ENCODE measurements at regions not wholly inside any gene's neighbourhood (a gene's known extent, or its start where the extent isn't known, plus 50 kb on each side); places are given as distances from the start of the nearest gene placed in this dataset.

GRCh38 chr6:227074-227782 is 65.1 kb upstream of the DUSP22 start:
- no peak for ATAC-seq (ENCODE audit: insufficient read depth, low FRiP score)
- 91% methylated on average over 17 of the region's 17 CpGs for WGBS, 2 donors

GRCh38 chr6:227812-228338 is 64.4 kb upstream of the DUSP22 start:
- 91% methylated on average over 9 of the region's 9 CpGs for WGBS, 2 donors
- ATAC-seq (ENCODE audit: insufficient read depth, low FRiP score) (no peak), DNase-seq (no peak)
- Histone ChIP-seq H3K9me3 (ENCODE audit: control insufficient read depth in 4 of 4, insufficient read depth in 3 of 4, low read length in 3 of 4) (no peaks in the 10 kb centered on the region), H3K27me3 (ENCODE audit: control insufficient read depth in 3 of 3, insufficient read depth in 3 of 3, low read length in 2 of 3) (no peaks in the 10 kb centered on the region), H3K27ac (ENCODE audit: low read depth in 1 of 2, low read length in 1 of 2) (no peak overlapping the region), H3K4me3 (no peak overlapping the region), H3K9ac (ENCODE audit: insufficient read depth in 1 of 2, low read length in 2 of 2) (no peak overlapping the region), H3K36me3 (ENCODE audit: control insufficient read depth in 4 of 4, insufficient read depth in 4 of 4, low read length in 4 of 4) (no peaks in the 10 kb centered on the region), H3K4me1 (ENCODE audit: control insufficient read depth in 5 of 5, insufficient read depth in 5 of 5, low read length in 5 of 5) (peaks cover 0 to 1% (median 0%) of the 10 kb centered on the region in 5 donors)
- TF ChIP-seq CTCF (IDR thresholded peaks at IDR 0.05; ENCODE audit: control extremely low read depth, extremely low read depth) = no peak

More at GRCh38 chr6:227074-227782, 65.1 kb upstream of the DUSP22 start:
- no peak for TF ChIP-seq CTCF (IDR thresholded peaks at IDR 0.05; ENCODE audit: control extremely low read depth, extremely low read depth)
- Histone ChIP-seq H3K27ac (ENCODE audit: low read depth in 1 of 2, low read length in 1 of 2) (no peak overlapping the region), H3K4me3 (no peak overlapping the region), H3K27me3 (ENCODE audit: control insufficient read depth in 3 of 3, insufficient read depth in 3 of 3, low read length in 2 of 3) (no peaks in the 10 kb centered on the region), H3K9me3 (ENCODE audit: control insufficient read depth in 4 of 4, insufficient read depth in 3 of 4, low read length in 3 of 4) (no peaks in the 10 kb centered on the region), H3K4me1 (ENCODE audit: control insufficient read depth in 5 of 5, insufficient read depth in 5 of 5, low read length in 5 of 5) (peaks cover 0 to 1% (median 0%) of the 10 kb centered on the region in 5 donors), H3K36me3 (ENCODE audit: control insufficient read depth in 4 of 4, insufficient read depth in 4 of 4, low read length in 4 of 4) (no peaks in the 10 kb centered on the region), H3K9ac (ENCODE audit: insufficient read depth in 1 of 2, low read length in 2 of 2) (no peak overlapping the region)
- no peak for DNase-seq

- no peak overlapping the region for H3K4me3 ChIP-seq
- no peak overlapping the region for H3K27ac ChIP-seq (ENCODE audit: low read depth in 1 of 2, low read length in 1 of 2)
- peaks cover 0 to 3% (median 0%) of the 10 kb centered on the region in 5 donors for H3K4me1 ChIP-seq (ENCODE audit: control insufficient read depth in 5 of 5, insufficient read depth in 5 of 5, low read length in 5 of 5)
- no peaks in the 10 kb centered on the region for H3K9me3 ChIP-seq (ENCODE audit: control insufficient read depth in 4 of 4, insufficient read depth in 3 of 4, low read length in 3 of 4)
- no peaks in the 10 kb centered on the region for H3K36me3 ChIP-seq (ENCODE audit: control insufficient read depth in 4 of 4, insufficient read depth in 4 of 4, low read length in 4 of 4)
- ATAC-seq (ENCODE audit: insufficient read depth, low FRiP score) (no peak), DNase-seq (no peak)
- H3K9ac ChIP-seq (ENCODE audit: insufficient read depth in 1 of 2, low read length in 2 of 2) = no peak overlapping the region
- TF ChIP-seq CTCF (IDR thresholded peaks at IDR 0.05; ENCODE audit: control extremely low read depth, extremely low read depth) = no peak
- H3K27me3 ChIP-seq (ENCODE audit: control insufficient read depth in 3 of 3, insufficient read depth in 3 of 3, low read length in 2 of 3) = no peaks in the 10 kb centered on the region
- WGBS, 2 donors = 69 to 80% methylated on average over 15 of the region's 15 CpGs
These were observed 63.2 kb upstream of the DUSP22 start for GRCh38 chr6:228881-229651.

Data from lung (tissue), 11 donors.